Coronary artery (tissue), 2 donors: ENCODE measurements at regions not wholly inside any gene's neighbourhood (a gene's known extent, or its start where the extent isn't known, plus 50 kb on each side); places are given as distances from the start of the nearest gene placed in this dataset.

Source experiments
- DNase-seq: peaks from one replicate; pipeline ENCODE4 v3.0.0-alpha.2; 2017; ENCODE audit warnings: low spot score
- H3K27ac ChIP-seq, 2 donors: fragments of 200-600 bp; sonication (generic); one replicate each; pipeline ENCODE4 v1.5.1; 2016 to 2019
- H3K4me3 ChIP-seq: fragments of 200-600 bp; sonication (generic); 2 replicates; pipeline ENCODE4 v1.5.1; 2016; ENCODE audit warnings: mild to moderate bottlenecking, moderate library complexity
- TF ChIP-seq, protein P1 (sequence below): fragments of 200-600 bp; sonication (generic); IDR thresholded peaks from one replicate; pipeline ENCODE4 v1.5.1; 2019; ENCODE audit warnings: antibody characterized with exemption

DNA sequence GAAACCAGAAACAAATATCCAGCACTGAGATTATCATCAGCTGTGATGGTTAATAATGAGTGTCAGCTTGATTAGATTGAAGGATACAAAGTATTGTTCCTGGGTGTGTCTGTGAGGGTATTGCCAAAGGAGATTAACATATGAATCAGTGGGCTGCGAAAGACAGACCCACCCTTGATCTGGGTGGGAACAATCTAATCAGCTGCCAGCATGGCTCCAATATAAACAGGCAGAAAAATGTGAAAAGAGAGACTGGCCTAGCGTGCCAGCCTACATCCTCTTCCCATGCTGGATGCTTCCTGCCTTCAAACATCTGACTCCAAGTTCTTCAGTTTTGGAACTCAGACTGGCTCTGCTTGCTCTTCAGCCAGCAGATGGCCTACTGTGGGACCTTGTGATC, 869.5 kb downstream of the SI start:
- TF ChIP-seq, protein P1, sequence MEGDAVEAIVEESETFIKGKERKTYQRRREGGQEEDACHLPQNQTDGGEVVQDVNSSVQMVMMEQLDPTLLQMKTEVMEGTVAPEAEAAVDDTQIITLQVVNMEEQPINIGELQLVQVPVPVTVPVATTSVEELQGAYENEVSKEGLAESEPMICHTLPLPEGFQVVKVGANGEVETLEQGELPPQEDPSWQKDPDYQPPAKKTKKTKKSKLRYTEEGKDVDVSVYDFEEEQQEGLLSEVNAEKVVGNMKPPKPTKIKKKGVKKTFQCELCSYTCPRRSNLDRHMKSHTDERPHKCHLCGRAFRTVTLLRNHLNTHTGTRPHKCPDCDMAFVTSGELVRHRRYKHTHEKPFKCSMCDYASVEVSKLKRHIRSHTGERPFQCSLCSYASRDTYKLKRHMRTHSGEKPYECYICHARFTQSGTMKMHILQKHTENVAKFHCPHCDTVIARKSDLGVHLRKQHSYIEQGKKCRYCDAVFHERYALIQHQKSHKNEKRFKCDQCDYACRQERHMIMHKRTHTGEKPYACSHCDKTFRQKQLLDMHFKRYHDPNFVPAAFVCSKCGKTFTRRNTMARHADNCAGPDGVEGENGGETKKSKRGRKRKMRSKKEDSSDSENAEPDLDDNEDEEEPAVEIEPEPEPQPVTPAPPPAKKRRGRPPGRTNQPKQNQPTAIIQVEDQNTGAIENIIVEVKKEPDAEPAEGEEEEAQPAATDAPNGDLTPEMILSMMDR, result no peak
- DNase-seq, result no peak
- H3K27ac ChIP-seq, result no peak overlapping the region
- H3K4me3 ChIP-seq, result no peak overlapping the region

DNA sequence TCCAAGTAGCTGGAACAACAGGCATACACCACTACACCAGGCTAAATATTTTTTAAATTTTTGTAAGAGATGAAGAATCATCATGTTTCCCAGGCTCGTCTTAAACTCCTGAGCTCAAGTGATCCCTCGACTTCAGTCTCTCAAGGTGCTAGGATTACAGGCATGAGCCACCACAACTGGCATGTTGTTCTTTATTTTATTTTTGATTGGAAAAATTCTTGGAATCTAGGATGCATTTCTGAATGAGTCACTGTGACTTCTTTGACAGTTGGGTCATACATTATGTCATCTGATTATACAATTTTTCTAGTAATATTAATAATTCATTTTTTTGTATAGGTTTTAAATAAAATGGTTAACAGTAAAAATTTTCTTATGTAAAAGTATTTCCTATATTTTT, 870.2 kb downstream of the SI start:
- H3K27ac ChIP-seq, result no peak overlapping the region
- DNase-seq, result no peak
- TF ChIP-seq, protein P1, result no peak
- no peak overlapping the region for H3K4me3 ChIP-seq

DNA sequence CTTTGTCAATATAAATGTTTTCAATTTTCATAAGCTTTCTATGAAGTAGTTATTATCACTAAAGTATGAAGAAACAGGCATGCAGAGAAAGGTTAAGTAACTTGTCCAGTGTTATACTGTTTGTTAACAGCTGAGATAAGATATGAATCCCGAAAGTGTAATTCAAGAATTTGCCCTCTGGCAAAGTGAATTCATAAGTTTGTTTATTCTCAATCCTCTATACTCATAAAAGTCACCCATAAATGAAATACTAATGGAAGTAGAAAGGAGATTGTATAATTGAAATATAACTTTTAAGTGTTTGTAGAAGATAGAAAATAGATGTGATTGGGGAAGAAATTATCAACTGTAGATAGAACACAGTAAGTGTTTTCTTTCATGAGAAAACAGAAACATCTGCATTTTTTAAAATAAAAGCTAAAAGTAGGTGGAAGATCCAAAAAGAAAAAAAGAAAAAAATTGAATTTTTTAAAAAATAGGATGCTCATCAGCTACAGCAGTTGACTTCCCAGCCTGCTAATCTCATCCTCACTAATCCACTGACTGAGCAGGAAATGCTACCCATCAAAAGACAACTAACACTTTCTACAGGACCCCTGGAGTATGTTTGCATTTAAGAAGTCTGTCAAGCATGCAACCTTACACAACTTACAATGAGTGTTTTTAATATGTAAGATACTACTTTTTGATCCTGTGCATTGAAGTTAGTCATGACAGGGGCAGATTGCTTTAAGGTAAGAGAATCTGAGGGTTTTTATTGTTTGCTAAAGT, 878.1 kb downstream of the SI start:
- no peak for DNase-seq
- H3K27ac ChIP-seq, result no peak overlapping the region
- H3K4me3 ChIP-seq, result no peak overlapping the region
- TF ChIP-seq, protein P1, result no peak

DNA sequence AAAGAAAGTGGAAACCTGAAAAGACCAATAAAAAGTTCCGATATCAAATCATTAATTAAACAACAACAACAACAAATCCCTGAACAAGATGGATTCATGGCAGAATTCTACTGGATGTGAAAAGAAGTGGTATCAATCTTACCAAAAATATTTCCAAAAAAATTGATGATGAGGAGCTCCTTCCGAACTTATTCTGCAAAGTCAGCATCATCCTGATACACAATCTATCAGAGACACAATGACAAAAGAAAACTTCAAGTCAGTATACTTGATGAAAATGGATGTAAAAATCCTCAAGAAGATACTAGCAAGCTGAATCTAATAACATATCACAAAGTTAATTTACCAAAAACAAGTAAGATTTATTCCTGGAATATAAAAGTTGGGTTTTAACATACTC, 881.8 kb downstream of the SI start:
- H3K27ac ChIP-seq, result no peak overlapping the region
- TF ChIP-seq, protein P1, result no peak
- H3K4me3 ChIP-seq, result no peak overlapping the region
- DNase-seq, result no peak

DNA sequence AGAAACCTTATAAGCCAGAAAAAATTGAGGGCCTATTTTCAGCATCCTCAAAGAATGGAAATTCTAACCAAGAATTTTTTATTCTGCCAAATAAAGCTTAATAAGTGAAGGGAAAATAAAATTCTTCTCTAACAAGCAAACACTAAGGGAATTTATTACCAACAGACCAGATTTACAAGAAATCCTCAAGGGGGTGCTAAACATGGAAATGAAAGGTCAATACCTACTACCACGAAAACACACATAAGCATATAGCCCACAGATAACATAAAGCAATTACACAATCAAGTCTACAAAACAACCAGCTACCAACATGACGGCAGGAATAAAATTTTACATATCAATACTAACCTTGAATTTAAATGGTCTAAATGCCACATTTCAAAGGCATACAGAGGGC, 883.5 kb downstream of the SI start:
- TF ChIP-seq, protein P1, result no peak
- no peak overlapping the region for H3K4me3 ChIP-seq
- H3K27ac ChIP-seq, result no peak overlapping the region
- no peak for DNase-seq

DNA sequence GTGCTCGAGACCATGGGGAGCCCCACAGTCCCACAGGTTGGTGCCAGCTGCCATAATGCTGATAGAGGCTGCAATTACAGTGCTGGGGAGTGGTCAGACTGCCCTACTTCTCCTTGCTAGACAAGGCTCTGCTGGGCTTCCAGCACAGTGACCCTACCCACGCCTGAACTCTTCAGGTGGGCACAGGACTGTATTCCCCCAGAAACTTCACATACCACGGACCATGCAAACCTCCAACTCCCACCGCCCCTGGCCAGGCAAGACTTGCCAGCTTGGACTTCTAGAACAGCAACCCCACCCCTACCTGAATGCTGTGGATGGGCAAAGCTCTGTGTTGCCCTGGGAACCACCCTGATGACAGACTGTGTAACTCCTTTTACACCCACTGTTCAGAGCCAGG, 885.3 kb downstream of the SI start:
- H3K4me3 ChIP-seq, result no peak overlapping the region
- DNase-seq, result no peak
- TF ChIP-seq, protein P1, result no peak
- no peak overlapping the region for H3K27ac ChIP-seq

DNA sequence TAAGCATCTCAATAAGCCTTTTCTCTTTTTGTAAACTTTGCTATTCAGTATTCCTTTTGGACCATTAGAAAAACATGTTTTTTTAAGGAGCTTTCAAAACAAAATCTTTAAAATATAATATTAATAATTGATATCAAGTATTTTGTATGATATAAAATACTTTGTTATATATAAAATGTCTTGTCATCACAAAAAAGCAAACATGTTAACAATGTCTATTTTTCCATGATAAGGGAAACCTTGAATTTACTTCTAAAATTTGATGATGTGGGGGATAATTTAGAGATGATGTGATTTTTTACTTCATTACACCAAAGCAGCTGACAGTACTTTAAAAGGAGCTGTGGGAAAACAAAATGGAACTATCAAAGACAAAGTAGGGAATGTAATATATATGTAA, 887.7 kb downstream of the SI start:
- DNase-seq, result no peak
- no peak overlapping the region for H3K27ac ChIP-seq
- no peak overlapping the region for H3K4me3 ChIP-seq
- TF ChIP-seq, protein P1, result no peak
